Liver (tissue), 3 donors: ENCODE measurements at regions not wholly inside any gene's neighbourhood (a gene's known extent, or its start where the extent isn't known, plus 50 kb on each side); places are given as distances from the start of the nearest gene placed in this dataset.

Experiments
- ATF3 ChIP-seq: IDR thresholded peaks from 2 replicates; pipeline ENCODE4 v1.6.1; 2016; ENCODE audit warnings: antibody characterized with exemption
- CTCF ChIP-seq: fragments of 150-350 bp; IDR thresholded peaks from 2 replicates; pipeline ENCODE4 v1.5.1; 2017; ENCODE audit warnings: improper control_type of control experiment, low read depth, low read length; ENCODE audit not compliant: missing input control
- EGR1 ChIP-seq, 2 donors: IDR thresholded peaks; 2 replicates each; pipeline ENCODE4 v1.6.1; 2016 to 2018; ENCODE audit warnings: antibody characterized with exemption in 2 of 2, low read depth in 2 of 2
- FOXA2 ChIP-seq: IDR thresholded peaks from 2 replicates; pipeline ENCODE4 v1.6.1; 2016; ENCODE audit warnings: antibody characterized with exemption
- GABPA ChIP-seq, 2 donors: IDR thresholded peaks in 1 of 2; conservative IDR thresholded peaks in 1 of 2; 2 replicates each; pipeline ENCODE4 v1.6.1; 2016; ENCODE audit warnings: antibody characterized with exemption in 2 of 2, mild to moderate bottlenecking in 1 of 2, moderate library complexity in 1 of 2
- HNF4A ChIP-seq, 2 donors: conservative IDR thresholded peaks; 2 replicates each; pipeline ENCODE4 v1.6.1; 2016; ENCODE audit warnings: antibody characterized with exemption in 2 of 2, mild to moderate bottlenecking in 2 of 2
- JUND ChIP-seq, 2 donors: IDR thresholded peaks; 2 replicates each; pipeline ENCODE4 v1.6.1; 2016; ENCODE audit warnings: antibody characterized with exemption in 2 of 2
- MAX ChIP-seq: IDR thresholded peaks from 2 replicates; pipeline ENCODE4 v1.6.1; 2016; ENCODE audit warnings: antibody characterized with exemption
- NR2F2 ChIP-seq: IDR thresholded peaks from 2 replicates; pipeline ENCODE4 v1.6.1; 2016; ENCODE audit warnings: antibody characterized with exemption
- RAD21 ChIP-seq, 2 donors: IDR thresholded peaks; 2 replicates each; pipeline ENCODE4 v1.6.1; 2016; ENCODE audit warnings: antibody characterized with exemption in 2 of 2, mild to moderate bottlenecking in 2 of 2
- REST ChIP-seq: IDR thresholded peaks from 2 replicates; pipeline ENCODE4 v1.6.1; 2016; ENCODE audit warnings: antibody characterized with exemption, mild to moderate bottlenecking
- TAF1 ChIP-seq: conservative IDR thresholded peaks from 2 replicates; pipeline ENCODE4 v1.6.1; 2016; ENCODE audit warnings: antibody characterized with exemption, mild to moderate bottlenecking
- YY1 ChIP-seq: IDR thresholded peaks from 2 replicates; pipeline ENCODE4 v1.6.1; 2016; ENCODE audit warnings: antibody characterized with exemption, mild to moderate bottlenecking
- ZBTB33 ChIP-seq: IDR thresholded peaks from 2 replicates; pipeline ENCODE4 v1.6.1; 2016; ENCODE audit warnings: antibody characterized with exemption
- donor health status: healthy.
- donor health status: healthy.

GRCh38 chr5:44983006-44983405, 174.3 kb downstream of the MRPS30 start:
- TF ChIP-seq FOXA2 (no peak), CTCF (no peak), ATF3 (no peak), TAF1 (no peak), NR2F2 (no peak), REST (no peak), RAD21 (IDR thresholded peaks at IDR 0.05) (no peak), YY1 (no peak), ZBTB33 (no peak), EGR1 (IDR thresholded peaks at IDR 0.05; ENCODE audit: low read depth in 2 of 2) (no peak), HNF4A (conservative IDR thresholded peaks at IDR 0.05) (no peak), JUND (IDR thresholded peaks at IDR 0.05) (no peak), GABPA (IDR thresholded peaks at IDR 0.05 in 1 of 2, conservative IDR thresholded peaks at IDR 0.05 in 1 of 2) (no peak), MAX (no peak)
